ENCODE measurements at regions not wholly inside any gene's neighbourhood (a gene's known extent, or its start where the extent isn't known, plus 50 kb on each side); places are given as distances from the start of the nearest gene placed in this dataset.

GRCh38 chr6:85912582-85912981 lies 269.9 kb upstream of the SYNCRIP start:
- TF ChIP-seq CTCF (IDR thresholded peaks at IDR 0.05) (no peak), POLR2A (IDR thresholded peaks at IDR 0.05) (no peak)

Data from right lobe of liver (tissue), 4 donors.